T47D (cell line): ENCODE measurements at regions not wholly inside any gene's neighbourhood (a gene's known extent, or its start where the extent isn't known, plus 50 kb on each side); places are given as distances from the start of the nearest gene placed in this dataset.

ENCODE experiments used
- DNase-seq, 2 experiments: peaks; one replicate each; pipeline versions ENCODE4 v3.0.0 to v3.0.0-alpha.2; 2011 to 2012; ENCODE audit warnings: low read depth in 1 of 2, low spot score in 1 of 2
- JUND ChIP-seq: IDR thresholded peaks from 2 replicates; pipeline ENCODE4 v1.6.1; 2012; ENCODE audit warnings: low read depth
- in situ Hi-C: cut with HindIII; loops from 2 replicates; pipeline ENCODE4 v1.10.0; 2016; ENCODE audit warnings: low sequenced_read_pairs, low pct_unique_long_range_greater_than_20kb

- in situ Hi-C loops = no loop called here
- TF ChIP-seq JUND = no peak
- no peak for DNase-seq
These were observed 68.0 kb upstream of the GPC6 start for GRCh38 chr13:93158565-93158964.

GRCh38 chr13:93169980-93170379, 56.6 kb upstream of the GPC6 start:
- in situ Hi-C loops = no loop called here
- TF ChIP-seq JUND = no peak
- no peak for DNase-seq

GRCh38 chr13:93172109-93172508, 54.5 kb upstream of the GPC6 start:
- TF ChIP-seq JUND = no peak
- in situ Hi-C loops = no loop called here
- no peak for DNase-seq

GRCh38 chr13:93173654-93174053, 53.0 kb upstream of the GPC6 start:
- in situ Hi-C loops = no loop called here
- DNase-seq = no peak

GRCh38 chr13:93174260-93174659, 52.3 kb upstream of the GPC6 start:
- DNase-seq = no peak
- TF ChIP-seq JUND = no peak
- in situ Hi-C loops = no loop called here

More at GRCh38 chr13:93173654-93174053, 53.0 kb upstream of the GPC6 start:
- TF ChIP-seq JUND = no peak
